ENCODE measurements at regions not wholly inside any gene's neighbourhood (a gene's known extent, or its start where the extent isn't known, plus 50 kb on each side); places are given as distances from the start of the nearest gene placed in this dataset.

GRCh38 chr1:55463814-55464475, 248.8 kb upstream of the USP24 start (continued):
- TF ChIP-seq USF1 (CRISPR knock-in tag; IDR thresholded peaks at IDR 0.05) (no peak), ZMAT4 (CRISPR knock-in tag; IDR thresholded peaks at IDR 0.05) (no peak)

- ChIA-PET POLR2A (no interaction called here), CTCF (no interaction called here)
- Mint-ChIP-seq H3K27ac (no peak overlapping the region), H3K27me3 (ENCODE audit: low read depth) (no peaks in the 10 kb centered on the region; the same call in 1 of the 2 replicates), H3K36me3 (peaks cover 12% of the 10 kb centered on the region), H3K4me1 (no peaks in the 10 kb centered on the region), H3K9me3 (peaks cover 33% of the 10 kb centered on the region), H3K4me3 (no peak overlapping the region)
- TF ChIP-seq NFYB (CRISPR knock-in tag; conservative IDR thresholded peaks at IDR 0.05; ENCODE audit: low read depth) = no peak
- DNase-seq (ENCODE audit: low spot score) = no peak
- ATAC-seq = no peak
Observed at GRCh38 chr1:55457874-55458273, 242.7 kb upstream of the USP24 start.

GRCh38 chr1:55456971-55457370, 241.8 kb upstream of the USP24 start:
- peaks cover 33% of the 10 kb centered on the region for H3K9me3 Mint-ChIP-seq
- ATAC-seq (no peak), DNase-seq (ENCODE audit: low spot score) (no peak)
- TF ChIP-seq USF1 (CRISPR knock-in tag; IDR thresholded peaks at IDR 0.05) (no peak), FOXP4 (CRISPR knock-in tag; IDR thresholded peaks at IDR 0.05) (no peak), ZBTB21 (CRISPR knock-in tag; IDR thresholded peaks at IDR 0.05; ENCODE audit: borderline replicate concordance) (no peak), IRF2 (CRISPR knock-in tag; IDR thresholded peaks at IDR 0.05; ENCODE audit: borderline replicate concordance, low read depth) (no peak)
- no peaks in the 10 kb centered on the region for H3K4me1 Mint-ChIP-seq
- H3K27me3 Mint-ChIP-seq (ENCODE audit: low read depth) = no peaks in the 10 kb centered on the region; the same call in 1 of the 2 replicates
- peaks cover 12% of the 10 kb centered on the region for H3K36me3 Mint-ChIP-seq
- CTCF ChIA-PET = no interaction called here
- no peak overlapping the region for H3K27ac Mint-ChIP-seq
- POLR2A ChIA-PET = no interaction called here
- H3K4me3 Mint-ChIP-seq = no peak overlapping the region

GRCh38 chr1:55448261-55448660, 233.1 kb upstream of the USP24 start:
- Mint-ChIP-seq H3K9me3 (peaks cover 8% of the 10 kb centered on the region), H3K4me1 (no peaks in the 10 kb centered on the region), H3K27ac (no peak overlapping the region), H3K27me3 (ENCODE audit: low read depth) (no peaks in the 10 kb centered on the region; the same call in 1 of the 2 replicates), H3K4me3 (no peak overlapping the region), H3K36me3 (no peaks in the 10 kb centered on the region)
- DNase-seq (ENCODE audit: low spot score) (no peak), ATAC-seq (no peak)
- CTCF ChIA-PET = no interaction called here
- POLR2A ChIA-PET = no interaction called here
- TF ChIP-seq NFATC4 (CRISPR knock-in tag; IDR thresholded peaks at IDR 0.05) = no peak
- TF ChIP-seq ZNF138 (CRISPR knock-in tag; conservative IDR thresholded peaks at IDR 0.05) = no peak
- no peak for TF ChIP-seq OVOL2 (CRISPR knock-in tag; IDR thresholded peaks at IDR 0.05; ENCODE audit: borderline replicate concordance)
- TF ChIP-seq ZNF232 (CRISPR knock-in tag; IDR thresholded peaks at IDR 0.05) = no peak
- no peak for TF ChIP-seq FOXP1 (CRISPR knock-in tag; IDR thresholded peaks at IDR 0.05; ENCODE audit: borderline replicate concordance)
- no peak for TF ChIP-seq ETV6 (CRISPR knock-in tag; IDR thresholded peaks at IDR 0.05)
- TF ChIP-seq USF1 (CRISPR knock-in tag; IDR thresholded peaks at IDR 0.05) = no peak
- no peak for TF ChIP-seq ZNF281 (CRISPR knock-in tag; IDR thresholded peaks at IDR 0.05)
- TF ChIP-seq CREM (CRISPR knock-in tag; IDR thresholded peaks at IDR 0.05) = no peak
- no peak for TF ChIP-seq ZNF317 (CRISPR knock-in tag; IDR thresholded peaks at IDR 0.05; ENCODE audit: borderline replicate concordance, low read depth)
- TF ChIP-seq SMAD3 (CRISPR knock-in tag; IDR thresholded peaks at IDR 0.05; ENCODE audit: borderline replicate concordance) = no peak
- no peak for TF ChIP-seq PREB (CRISPR knock-in tag; IDR thresholded peaks at IDR 0.05; ENCODE audit: borderline replicate concordance)
- no peak for TF ChIP-seq TEAD1 (CRISPR knock-in tag; IDR thresholded peaks at IDR 0.05)
